ENCODE measurements at regions not wholly inside any gene's neighbourhood (a gene's known extent, or its start where the extent isn't known, plus 50 kb on each side); places are given as distances from the start of the nearest gene placed in this dataset.

- TF ChIP-seq CTCF (IDR thresholded peaks at IDR 0.05) (no peak), EZH2 (IDR thresholded peaks at IDR 0.05; ENCODE audit: borderline replicate concordance, insufficient read depth, low read depth, low read length, poor library complexity, severe bottlenecking) (no peak)
Observed at GRCh38 chr6:51505434-51505833, 582.0 kb downstream of the PKHD1 start.

Data from B cell (primary cell).